GM21576 (cell line): ENCODE measurements at regions not wholly inside any gene's neighbourhood (a gene's known extent, or its start where the extent isn't known, plus 50 kb on each side); places are given as distances from the start of the nearest gene placed in this dataset.
"Not testable (repeated sequence)": the region's sequence is repeated elsewhere in the genome, so short reads cannot be mapped to it uniquely, and the experiment has no call there.

Experiments
- ATAC-seq: cut with Tn5 transposase; IDR thresholded peaks from one replicate; pipeline ENCODE4 v1.9.1; 2021; ENCODE audit warnings: mild to moderate bottlenecking, moderate library complexity; ENCODE audit not compliant: unreplicated experiment

- ATAC-seq, result no peak
Observed at GRCh38 chr9:80520231-80520630, 948.5 kb downstream of the TLE4 start.

- ATAC-seq, result no peak
Observed at GRCh38 chr9:80518441-80518840, 946.7 kb downstream of the TLE4 start.

GRCh38 chr9:80516679-80517078, 944.9 kb downstream of the TLE4 start:
- no peak for ATAC-seq

- ATAC-seq, result no peak
Observed at GRCh38 chr9:80509358-80509757, 937.6 kb downstream of the TLE4 start.

- no peak for ATAC-seq
Observed at GRCh38 chr9:80507611-80508010, 935.8 kb downstream of the TLE4 start.

- no peak for ATAC-seq
Observed at GRCh38 chr9:80504601-80505230, 933.0 kb downstream of the TLE4 start.

- no peak for ATAC-seq
Observed at GRCh38 chr9:80503671-80504281, 932.0 kb downstream of the TLE4 start.

- ATAC-seq, result no peak
Observed at GRCh38 chr9:80502306-80502705, 930.5 kb downstream of the TLE4 start.

GRCh38 chr9:80501635-80502034, 929.9 kb downstream of the TLE4 start:
- ATAC-seq, result no peak

GRCh38 chr9:80500300-80500699, 928.5 kb downstream of the TLE4 start:
- ATAC-seq, result no peak

- ATAC-seq, result no peak
Observed at GRCh38 chr9:80498001-80498555, 926.3 kb downstream of the TLE4 start.

- no peak for ATAC-seq
Observed at GRCh38 chr9:80496901-80497556, 925.3 kb downstream of the TLE4 start.

- ATAC-seq, result no peak
Observed at GRCh38 chr9:80493258-80493657, 921.5 kb downstream of the TLE4 start.

- no peak for ATAC-seq
Observed at GRCh38 chr9:80492221-80492620, 920.5 kb downstream of the TLE4 start.

GRCh38 chr9:80491086-80491696, 919.4 kb downstream of the TLE4 start:
- no peak for ATAC-seq

- ATAC-seq, result no peak
Observed at GRCh38 chr9:80489329-80489728, 917.6 kb downstream of the TLE4 start.

- no peak for ATAC-seq
Observed at GRCh38 chr9:80485420-80486250, 913.9 kb downstream of the TLE4 start.

GRCh38 chr9:80482251-80482650, 910.5 kb downstream of the TLE4 start:
- ATAC-seq, result not testable (repeated sequence)

- no peak for ATAC-seq
Observed at GRCh38 chr9:80467632-80468031, 895.9 kb downstream of the TLE4 start.

- no peak for ATAC-seq
Observed at GRCh38 chr9:80465556-80465955, 893.8 kb downstream of the TLE4 start.

- ATAC-seq, result no peak
Observed at GRCh38 chr9:80449513-80449912, 877.7 kb downstream of the TLE4 start.
